ES-I3 (cell line): ENCODE measurements at regions not wholly inside any gene's neighbourhood (a gene's known extent, or its start where the extent isn't known, plus 50 kb on each side); places are given as distances from the start of the nearest gene placed in this dataset.

Source experiments
- H3K36me3 ChIP-seq: 2 replicates; pipeline ENCODE4 v1.6.1; 2013; ENCODE audit warnings: mild to moderate bottlenecking, low read length, control low read depth, moderate library complexity; ENCODE audit not compliant: insufficient read depth
- H3K4me1 ChIP-seq: 2 replicates; pipeline ENCODE4 v1.6.1; 2013; ENCODE audit warnings: mild to moderate bottlenecking, control low read depth, low read length; ENCODE audit not compliant: insufficient read depth
- H3K9ac ChIP-seq: 2 replicates; pipeline ENCODE4 v1.6.1; 2013; ENCODE audit warnings: low read depth, mild to moderate bottlenecking, low read length, moderate library complexity
- H3K9me3 ChIP-seq: 2 replicates; pipeline ENCODE4 v1.6.1; 2013; ENCODE audit warnings: mild to moderate bottlenecking, low read length, moderate library complexity; ENCODE audit not compliant: control insufficient read depth, insufficient read depth

DNA sequence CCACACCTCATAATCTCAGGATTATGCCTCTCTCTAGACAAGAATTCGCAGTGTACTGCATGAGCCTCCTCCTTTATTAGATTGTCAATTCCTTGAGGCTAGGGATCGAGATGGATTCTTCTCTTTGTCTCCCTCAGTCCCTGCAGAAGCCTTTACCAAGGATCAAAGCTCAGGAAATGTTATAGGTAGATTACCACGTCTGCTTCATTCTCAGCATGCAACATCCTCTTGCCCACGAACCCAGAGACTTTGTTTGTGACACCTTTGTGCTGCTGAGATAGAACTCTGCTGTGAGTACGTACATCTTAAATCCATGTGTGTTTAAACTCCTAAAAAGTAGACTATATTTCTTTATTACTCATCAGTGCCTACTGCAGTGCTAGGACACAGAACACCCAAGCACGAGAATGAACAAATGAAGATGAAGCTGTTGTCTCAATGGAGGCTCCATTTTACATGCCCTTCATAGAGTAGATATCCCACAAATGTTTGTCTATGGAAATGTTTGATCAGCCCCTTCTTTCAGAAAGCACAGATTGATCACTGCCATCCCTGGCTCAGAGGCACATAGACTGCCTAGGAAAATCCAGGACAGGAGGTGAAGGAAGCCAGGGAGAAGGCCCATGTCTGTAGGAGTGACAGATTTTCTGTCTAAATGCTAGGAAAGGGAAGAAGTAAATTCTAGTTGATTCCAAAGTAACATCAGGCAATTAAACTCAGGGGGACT lies 98.8 kb upstream of the KLHL29 start:
- H3K9me3 ChIP-seq = no peaks in the 10 kb centered on the region
- peaks cover 22% of the 10 kb centered on the region for H3K4me1 ChIP-seq
- no peak overlapping the region for H3K9ac ChIP-seq
- H3K36me3 ChIP-seq = no peaks in the 10 kb centered on the region

DNA sequence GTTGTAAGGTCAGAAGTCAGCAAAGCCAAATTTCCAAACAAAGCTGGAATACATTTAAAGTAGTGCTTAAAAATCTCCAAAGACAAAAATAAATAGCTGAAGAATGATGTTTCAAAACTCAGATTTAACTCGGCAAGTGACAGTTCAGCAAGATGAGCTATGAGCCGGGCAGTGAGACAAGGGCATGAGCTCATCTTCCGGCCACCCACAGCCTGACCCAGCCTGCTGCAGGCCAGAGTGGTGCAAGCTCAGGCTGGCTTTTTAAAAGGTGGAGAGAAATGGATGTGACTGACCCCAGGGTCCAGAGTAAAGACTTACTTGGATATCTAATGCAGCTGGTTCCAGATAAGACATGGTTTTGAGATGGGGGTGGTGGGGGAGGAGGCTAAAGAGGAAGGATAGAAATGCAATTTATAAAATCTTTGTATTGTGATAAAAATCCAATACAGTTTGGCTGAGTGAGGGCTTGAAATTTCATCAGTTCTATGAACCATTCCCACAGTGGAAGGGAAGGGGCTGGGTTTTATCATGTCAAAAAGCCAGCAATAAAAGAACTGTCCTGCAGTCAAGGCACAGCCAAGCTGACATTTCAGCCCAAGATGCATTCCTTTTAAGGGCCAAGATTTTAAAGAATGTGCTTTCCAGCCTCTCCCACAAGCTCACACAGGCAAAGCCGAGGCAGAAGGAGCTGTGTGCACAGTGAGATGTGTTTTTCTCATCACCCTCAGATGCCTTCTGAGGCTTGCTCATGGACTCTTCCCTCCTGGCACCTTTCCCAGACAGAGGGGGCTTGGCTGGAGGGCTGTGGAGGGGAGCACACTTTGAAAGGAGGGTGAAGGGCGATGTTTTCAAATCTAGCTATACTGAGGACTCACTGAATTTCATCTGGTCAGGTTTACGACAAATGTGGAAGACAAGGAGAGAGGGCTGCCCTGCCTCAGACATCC lies 97.9 kb upstream of the KLHL29 start:
- no peak overlapping the region for H3K9ac ChIP-seq
- peaks cover 22% of the 10 kb centered on the region for H3K4me1 ChIP-seq
- H3K9me3 ChIP-seq = no peaks in the 10 kb centered on the region
- no peaks in the 10 kb centered on the region for H3K36me3 ChIP-seq

DNA sequence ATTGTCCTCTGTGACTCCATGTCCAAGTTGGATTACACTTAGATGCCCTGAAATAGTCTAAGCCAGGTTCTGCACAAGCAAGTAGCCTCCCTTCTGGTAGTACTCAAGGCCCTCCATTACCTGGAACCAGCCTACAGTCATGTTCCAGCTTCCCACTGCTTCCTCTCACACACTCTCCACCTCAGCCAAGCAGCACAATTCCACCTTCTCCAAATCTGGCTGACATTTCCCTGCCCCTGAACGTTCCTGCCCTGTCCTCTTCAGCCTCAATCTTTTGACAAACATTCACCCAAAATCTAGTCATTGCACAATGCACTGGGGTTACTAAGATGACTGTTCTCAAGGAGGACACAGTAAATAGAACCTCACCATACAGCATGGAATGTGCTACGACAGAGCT lies 95.3 kb upstream of the KLHL29 start:
- peaks cover 22% of the 10 kb centered on the region for H3K4me1 ChIP-seq
- no peaks in the 10 kb centered on the region for H3K36me3 ChIP-seq
- H3K9me3 ChIP-seq = no peaks in the 10 kb centered on the region; the same call in 1 of the 2 replicates
- no peak overlapping the region for H3K9ac ChIP-seq

DNA sequence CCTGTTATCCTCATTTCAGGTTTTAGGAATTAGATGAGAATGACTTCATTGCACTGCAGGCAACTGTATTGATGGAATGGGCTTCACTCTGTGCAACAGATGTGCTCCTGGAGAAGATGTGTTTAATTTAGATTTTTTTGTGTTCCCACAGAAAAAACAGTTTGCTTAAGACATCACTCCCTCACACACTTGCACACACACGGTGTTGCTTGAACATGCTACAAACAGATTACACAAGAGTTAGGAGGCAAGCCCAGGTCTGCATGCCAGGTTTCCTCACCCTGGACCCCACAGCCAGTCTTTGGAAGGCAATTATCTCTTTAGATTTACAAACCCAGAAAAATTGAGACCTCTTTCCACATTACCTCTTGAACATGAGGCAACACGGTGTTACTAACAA lies 93.7 kb upstream of the KLHL29 start:
- peaks cover 10% of the 10 kb centered on the region for H3K4me1 ChIP-seq
- no peaks in the 10 kb centered on the region for H3K36me3 ChIP-seq
- no peak overlapping the region for H3K9ac ChIP-seq
- no peaks in the 10 kb centered on the region; the same call in 1 of the 2 replicates for H3K9me3 ChIP-seq

DNA sequence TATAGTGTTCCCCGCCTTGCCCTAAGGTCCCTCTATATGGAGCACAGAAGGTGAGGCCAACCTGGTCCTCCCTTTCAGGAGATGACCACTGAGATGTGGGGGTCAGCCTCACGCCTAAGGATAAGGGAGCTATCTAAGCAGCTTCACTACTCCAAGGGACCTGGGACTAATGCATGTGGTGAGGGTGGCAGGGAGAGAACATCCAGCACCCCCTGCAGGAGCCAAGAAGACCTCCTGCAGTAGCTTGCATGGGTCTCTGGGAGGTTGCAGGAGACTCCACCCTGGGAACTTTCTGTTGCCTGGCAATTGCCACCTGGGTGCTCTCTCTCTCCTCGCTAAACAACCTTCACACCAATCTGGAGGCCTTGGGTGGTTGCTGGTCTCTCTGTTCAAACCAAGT lies 93.0 kb upstream of the KLHL29 start:
- no peaks in the 10 kb centered on the region for H3K36me3 ChIP-seq
- H3K9ac ChIP-seq = no peak overlapping the region
- H3K9me3 ChIP-seq = no peaks in the 10 kb centered on the region; the same call in 1 of the 2 replicates
- H3K4me1 ChIP-seq = peaks cover 3% of the 10 kb centered on the region; the same call in 1 of the 2 replicates

DNA sequence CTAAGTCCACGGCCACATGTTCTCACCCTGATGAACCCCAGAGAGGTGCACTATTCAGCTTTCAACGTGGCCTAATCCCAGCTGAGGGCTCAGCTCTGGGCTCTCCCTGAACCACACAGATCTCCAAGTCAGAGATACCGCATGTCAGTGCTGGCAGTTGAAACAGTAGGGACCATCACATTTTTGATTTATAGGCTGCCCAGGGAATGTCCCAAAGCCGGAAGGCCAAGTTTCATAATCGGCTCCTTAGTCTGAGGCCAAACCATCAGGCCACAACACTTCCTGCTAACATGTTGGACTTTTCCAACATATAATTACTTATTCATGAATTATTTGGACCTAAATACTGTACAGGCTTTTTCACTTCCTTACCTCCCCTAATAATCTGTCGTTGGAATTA lies 91.9 kb upstream of the KLHL29 start:
- no peaks in the 10 kb centered on the region; the same call in 1 of the 2 replicates for H3K9me3 ChIP-seq
- no peaks in the 10 kb centered on the region for H3K36me3 ChIP-seq
- H3K4me1 ChIP-seq = no peaks in the 10 kb centered on the region
- no peak overlapping the region for H3K9ac ChIP-seq

DNA sequence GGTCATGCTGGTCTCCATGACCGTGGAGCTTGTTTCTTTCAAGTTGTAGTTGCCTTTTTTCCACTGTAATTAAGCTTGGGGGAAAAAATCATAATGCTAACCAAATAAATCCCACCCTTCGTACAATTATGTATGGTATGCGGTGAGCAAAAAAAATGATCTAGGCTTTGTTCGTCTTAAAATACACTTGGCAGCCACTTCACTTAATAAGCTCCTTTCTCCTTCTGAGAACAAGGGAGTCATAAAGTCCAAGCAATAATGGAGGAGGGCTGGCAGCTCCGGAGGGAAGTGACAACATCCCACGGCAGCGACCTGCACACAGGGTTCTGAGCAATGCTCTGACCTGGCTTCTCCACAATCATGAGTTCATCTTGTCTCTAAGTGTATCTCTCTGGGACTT lies 91.2 kb upstream of the KLHL29 start:
- Histone ChIP-seq H3K4me1 (no peaks in the 10 kb centered on the region), H3K36me3 (no peaks in the 10 kb centered on the region), H3K9ac (no peak overlapping the region), H3K9me3 (no peaks in the 10 kb centered on the region; the same call in 1 of the 2 replicates)

DNA sequence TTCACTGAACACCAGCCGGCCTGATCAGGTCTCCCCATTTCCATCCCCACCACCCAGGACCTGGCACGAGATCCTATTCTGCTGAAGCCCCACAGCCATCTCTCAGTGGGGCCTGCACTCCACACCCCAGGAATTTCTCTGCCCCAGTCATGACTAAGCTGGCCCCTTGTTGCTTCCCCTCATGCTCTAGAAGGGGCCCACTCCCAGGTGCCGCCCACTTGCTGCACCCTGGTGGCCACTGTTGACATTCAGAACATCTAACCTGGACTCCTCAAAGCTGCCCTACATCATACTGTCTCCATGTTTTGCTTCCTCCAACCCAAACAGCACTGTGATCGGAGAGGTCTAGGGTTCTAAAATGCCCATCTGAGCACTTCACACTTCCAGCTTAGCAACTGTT lies 90.7 kb upstream of the KLHL29 start:
- H3K9ac ChIP-seq = no peak overlapping the region
- H3K9me3 ChIP-seq = no peaks in the 10 kb centered on the region; the same call in 1 of the 2 replicates
- no peaks in the 10 kb centered on the region for H3K4me1 ChIP-seq
- no peaks in the 10 kb centered on the region for H3K36me3 ChIP-seq

DNA sequence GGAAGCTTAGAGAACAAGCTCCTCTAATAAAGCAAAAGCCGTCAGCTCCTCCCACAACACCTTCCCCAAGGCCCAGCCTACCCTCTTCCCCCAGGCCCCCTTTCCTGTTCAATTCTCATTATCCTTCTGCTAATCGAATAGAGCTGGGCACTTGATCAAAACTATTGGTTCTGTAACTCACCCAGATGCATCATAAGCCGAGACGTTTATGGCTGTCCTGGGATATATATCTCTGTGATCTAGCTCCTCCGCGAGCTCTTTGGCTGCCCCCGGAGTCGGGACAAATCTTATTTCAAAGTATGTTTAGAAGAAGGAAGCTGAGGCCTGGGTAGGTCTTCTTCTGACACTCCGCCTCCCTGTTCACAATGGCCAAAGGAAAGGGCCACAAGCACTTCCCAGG lies 88.3 kb upstream of the KLHL29 start:
- Histone ChIP-seq H3K4me1 (no peaks in the 10 kb centered on the region), H3K9me3 (no peaks in the 10 kb centered on the region; the same call in 1 of the 2 replicates), H3K9ac (no peak overlapping the region), H3K36me3 (no peaks in the 10 kb centered on the region)

DNA sequence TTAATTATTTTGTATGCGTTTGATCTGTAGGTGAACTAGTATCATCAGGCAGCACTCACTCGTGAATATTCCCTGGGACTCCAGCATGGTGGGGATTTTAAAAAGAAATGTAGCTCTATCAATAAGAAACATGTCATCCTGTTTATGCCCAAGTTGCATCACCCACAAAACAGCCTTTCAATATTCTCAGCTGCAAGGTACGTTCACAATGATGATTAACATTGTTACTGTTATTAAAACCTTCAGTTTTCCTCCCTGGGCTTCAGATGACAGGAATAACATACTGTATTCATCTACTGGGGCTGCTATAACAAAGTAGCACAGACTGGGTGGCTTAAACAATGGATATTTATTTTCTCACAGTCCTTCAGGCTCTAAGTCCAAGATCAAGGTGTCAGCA lies 87.9 kb upstream of the KLHL29 start:
- Histone ChIP-seq H3K9me3 (no peaks in the 10 kb centered on the region; the same call in 1 of the 2 replicates), H3K36me3 (no peaks in the 10 kb centered on the region), H3K9ac (no peak overlapping the region), H3K4me1 (no peaks in the 10 kb centered on the region)

DNA sequence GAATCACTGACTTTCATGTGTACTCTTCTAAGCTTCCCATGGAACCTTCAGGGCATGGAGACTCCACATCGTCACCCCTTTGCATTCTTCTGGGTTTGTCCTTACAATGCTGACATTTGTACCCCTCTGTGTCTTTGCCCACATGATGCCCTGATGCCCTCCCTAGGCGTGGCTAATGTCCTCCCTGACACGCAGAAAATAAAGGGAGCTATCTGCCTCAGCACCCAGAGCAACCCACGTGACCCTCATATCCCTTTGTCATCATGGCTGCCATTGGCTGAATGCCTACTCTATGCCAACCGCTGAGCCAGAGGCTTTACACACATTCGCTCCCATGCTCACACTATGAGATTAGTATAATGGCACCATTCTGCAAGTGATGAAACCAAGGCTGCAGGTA lies 86.4 kb upstream of the KLHL29 start:
- no peaks in the 10 kb centered on the region for H3K36me3 ChIP-seq
- no peak overlapping the region for H3K9ac ChIP-seq
- no peaks in the 10 kb centered on the region for H3K4me1 ChIP-seq
- H3K9me3 ChIP-seq = no peaks in the 10 kb centered on the region

DNA sequence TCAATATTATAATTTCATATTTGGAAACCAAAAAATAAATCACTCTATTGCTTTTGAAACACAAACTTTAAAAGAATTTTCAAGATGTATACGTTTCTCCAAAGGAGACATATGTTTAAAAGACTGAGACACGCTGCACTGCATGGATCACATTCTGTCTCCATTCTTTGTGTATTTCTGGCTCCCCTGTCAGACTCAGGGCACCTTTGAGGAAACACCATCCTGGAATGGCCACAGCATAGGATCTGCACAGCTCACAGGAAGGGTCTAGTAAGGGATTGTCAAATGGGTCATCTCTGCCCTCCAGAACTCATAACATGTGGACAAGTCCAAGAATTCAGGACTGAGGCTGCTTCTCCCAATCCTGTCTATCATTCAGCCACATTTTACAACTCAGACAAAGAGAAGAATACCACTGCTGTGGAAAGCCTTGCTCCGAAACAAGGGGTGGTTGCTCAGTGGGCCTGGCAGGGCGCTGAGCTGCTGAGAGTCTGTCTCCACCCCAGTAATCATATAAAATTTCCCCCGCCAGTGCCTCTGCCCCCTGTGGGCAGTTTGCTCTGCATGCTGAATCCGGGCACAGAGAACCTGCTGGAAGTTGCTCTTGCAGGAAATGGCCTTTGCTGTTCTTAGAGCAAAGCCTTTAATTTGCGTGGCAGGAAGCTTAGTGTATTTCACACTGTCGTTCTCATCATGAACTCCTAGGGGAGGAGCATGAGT lies 85.3 kb upstream of the KLHL29 start:
- Histone ChIP-seq H3K9ac (no peak overlapping the region), H3K9me3 (no peaks in the 10 kb centered on the region), H3K36me3 (no peaks in the 10 kb centered on the region), H3K4me1 (no peaks in the 10 kb centered on the region)

DNA sequence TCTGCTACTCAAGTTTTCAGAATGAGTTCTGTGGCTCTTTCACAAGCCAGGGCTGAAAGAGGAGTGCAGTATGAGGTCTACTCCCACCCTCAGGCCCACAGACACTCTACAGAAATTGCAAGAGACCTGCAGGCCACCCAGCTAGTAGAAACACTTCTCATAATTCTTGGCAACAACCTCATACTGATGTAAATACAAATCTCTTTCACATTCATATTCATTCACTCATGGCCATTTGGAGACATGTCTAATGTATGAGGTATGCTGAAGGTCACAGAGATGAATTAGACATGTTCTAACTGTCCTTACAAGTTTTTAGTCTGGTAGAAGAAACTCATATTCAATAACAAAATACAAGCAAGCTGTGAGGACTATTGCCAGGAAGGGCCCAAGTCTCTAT lies 83.8 kb upstream of the KLHL29 start:
- Histone ChIP-seq H3K4me1 (no peaks in the 10 kb centered on the region), H3K36me3 (no peaks in the 10 kb centered on the region), H3K9ac (no peak overlapping the region)

DNA sequence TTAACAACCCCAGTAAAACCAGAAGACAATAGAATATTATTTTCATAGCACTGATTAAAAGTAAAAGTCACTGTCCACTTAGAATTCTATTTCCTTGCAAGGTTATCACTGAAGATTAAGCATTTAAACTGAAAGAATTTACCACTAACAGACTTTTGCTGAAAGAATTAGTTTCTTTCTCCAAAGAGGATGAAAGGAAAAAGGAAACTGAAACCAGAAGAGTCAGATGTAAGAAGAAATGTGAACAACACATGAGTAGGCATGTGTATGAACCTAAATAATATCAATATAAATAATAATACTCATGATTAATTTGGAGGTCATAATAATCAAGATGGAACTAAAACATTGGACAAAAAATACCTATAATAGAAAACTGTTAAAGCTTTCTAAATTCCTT lies 82.4 kb upstream of the KLHL29 start:
- no peaks in the 10 kb centered on the region for H3K4me1 ChIP-seq
- no peak overlapping the region for H3K9ac ChIP-seq
- no peaks in the 10 kb centered on the region for H3K36me3 ChIP-seq
- H3K9me3 ChIP-seq = no peaks in the 10 kb centered on the region

More for the DNA sequence above, 83.8 kb upstream of the KLHL29 start:
- no peaks in the 10 kb centered on the region for H3K9me3 ChIP-seq
